ENCODE measurements at regions not wholly inside any gene's neighbourhood (a gene's known extent, or its start where the extent isn't known, plus 50 kb on each side); places are given as distances from the start of the nearest gene placed in this dataset.
"Not testable (repeated sequence)": the region's sequence is repeated elsewhere in the genome, so short reads cannot be mapped to it uniquely, and the experiment has no call there.

DNA sequence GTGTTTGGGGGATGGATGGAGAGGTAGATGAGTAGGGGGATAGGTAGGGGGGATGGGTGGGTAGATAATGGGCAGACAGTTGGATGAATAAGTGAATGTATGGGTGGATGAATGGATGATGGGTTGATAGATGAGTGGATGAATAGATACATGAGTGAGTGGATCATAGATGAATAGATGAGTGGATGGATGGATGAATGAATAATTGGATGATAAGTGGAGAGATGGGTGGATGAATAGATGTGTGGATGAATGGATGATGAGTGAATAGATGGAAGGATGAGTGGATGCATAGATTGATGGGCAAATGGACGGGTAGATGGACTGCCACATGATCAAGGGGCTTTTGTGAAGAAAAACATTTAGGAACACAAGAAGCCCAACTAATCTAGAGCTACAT lies 133.3 kb upstream of the F3 start:
- no peak for DNase-seq (ENCODE audit: low spot score)

DNA sequence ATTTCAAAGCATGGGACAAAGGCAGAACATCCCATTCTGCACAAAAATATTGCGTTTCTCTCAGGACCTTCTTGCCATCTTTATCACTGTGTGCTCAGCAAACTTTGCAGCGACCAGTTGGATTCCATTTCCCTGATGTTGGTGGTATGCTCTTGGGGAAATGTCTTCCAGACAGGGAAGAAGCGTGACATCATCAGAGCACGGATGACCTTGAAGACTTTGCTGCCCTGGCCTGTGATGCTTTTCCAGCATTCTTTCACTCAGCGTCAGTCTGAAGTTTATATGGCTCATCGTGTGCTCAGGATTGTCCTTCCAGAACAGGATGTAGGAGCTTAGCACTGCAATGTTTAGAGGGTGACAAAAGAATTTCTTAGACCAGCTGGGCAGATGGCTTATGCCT lies 131.4 kb upstream of the F3 start:
- DNase-seq (ENCODE audit: low spot score) = no peak

DNA sequence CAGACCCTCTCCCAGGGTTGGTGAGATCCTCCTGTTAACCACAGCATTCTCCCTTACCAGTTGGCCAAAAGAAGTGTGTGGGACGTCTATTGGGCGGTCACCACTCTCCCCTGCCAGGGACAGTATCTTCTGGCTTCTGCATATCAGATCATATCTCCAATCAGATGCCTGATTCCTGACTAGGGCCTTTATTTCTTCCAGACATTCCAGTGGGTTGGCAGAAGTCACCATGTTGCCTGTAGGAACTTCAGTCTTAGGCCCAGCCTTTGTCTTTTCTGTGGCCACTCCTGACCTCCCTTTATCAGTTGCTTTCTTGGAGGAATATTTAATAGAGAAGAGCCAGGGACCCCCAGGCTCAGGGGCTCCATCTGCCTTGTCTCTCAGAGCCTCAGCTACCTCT lies 130.4 kb upstream of the F3 start:
- DNase-seq (ENCODE audit: low spot score) = no peak

DNA sequence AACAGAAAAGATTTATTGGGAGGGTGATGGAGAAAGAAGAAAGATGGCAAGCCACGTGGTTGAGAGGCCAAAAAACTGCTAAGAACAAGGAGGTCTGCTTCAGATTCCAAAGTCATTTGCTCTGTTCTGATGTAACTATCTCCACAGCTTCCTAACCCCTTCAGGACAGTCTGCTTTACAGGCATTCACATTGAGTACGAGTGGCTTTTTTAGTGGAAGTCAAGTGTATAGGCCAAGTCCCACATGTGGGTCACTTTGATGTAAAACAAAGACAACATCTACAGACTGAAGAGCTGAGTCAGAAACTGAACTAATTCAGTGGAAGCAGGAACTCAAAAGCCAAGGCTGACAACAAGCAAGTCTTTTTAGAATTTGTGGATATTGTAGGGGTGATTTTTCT lies 128.7 kb upstream of the F3 start:
- no peak for DNase-seq (ENCODE audit: low spot score)

DNA sequence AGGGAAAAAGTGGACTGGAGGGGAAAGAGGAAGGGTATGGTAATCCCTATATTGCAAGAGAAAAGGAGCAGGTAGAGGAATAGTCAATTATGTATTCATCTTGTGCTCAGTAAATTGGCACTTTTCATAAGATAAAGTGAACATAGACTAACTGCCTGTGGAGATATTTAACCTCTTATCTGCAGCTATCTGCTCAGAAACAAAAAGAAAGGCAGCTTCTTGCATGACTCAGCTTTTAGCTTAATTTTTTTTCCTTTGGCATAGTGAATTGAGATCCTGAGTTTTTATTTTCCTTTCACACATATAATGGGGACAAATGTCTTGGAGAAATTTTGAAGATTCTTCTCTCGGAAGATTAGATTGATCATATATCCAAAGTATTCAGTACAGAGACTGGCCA lies 127.6 kb upstream of the F3 start:
- DNase-seq (ENCODE audit: low spot score) = no peak

DNA sequence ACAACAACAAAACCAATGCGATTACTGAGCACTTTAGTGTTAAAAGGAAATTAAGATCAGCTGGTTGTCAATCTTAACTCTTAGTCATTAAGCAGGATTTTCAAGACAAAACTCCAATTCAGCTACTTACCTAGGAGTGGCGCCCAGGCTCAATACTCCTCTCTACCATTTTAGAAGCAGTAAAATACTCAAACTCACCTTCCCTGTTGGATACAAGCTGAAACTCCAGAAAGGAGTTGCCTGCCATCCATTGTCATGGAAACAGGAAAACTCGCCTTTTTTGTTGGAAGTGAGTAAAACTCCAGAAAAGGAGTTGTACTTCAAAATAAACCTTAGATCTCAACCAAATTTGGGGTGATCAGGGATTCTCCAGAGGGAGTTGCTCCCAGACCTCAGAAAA lies 127.0 kb upstream of the F3 start:
- DNase-seq (ENCODE audit: low spot score) = no peak

DNA sequence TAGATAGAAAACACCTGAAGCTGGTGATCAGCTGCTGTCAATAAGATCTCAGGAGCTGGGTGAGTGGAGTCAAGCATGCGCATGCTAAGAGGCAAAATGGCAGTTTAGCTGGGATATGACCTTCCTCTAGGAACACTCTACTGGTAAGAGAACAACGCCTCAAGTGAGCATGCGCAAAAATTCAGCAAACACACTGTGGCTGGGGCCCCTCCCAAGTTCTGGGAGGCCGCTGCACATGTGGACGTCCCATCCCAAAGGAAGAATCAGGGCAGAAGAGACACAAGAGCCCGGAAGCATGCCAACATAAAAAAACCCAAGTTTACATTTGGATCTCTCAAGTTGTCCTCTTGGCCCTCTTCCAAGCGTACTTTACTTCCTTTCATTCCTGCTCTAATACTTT lies 126.3 kb upstream of the F3 start:
- no peak for DNase-seq (ENCODE audit: low spot score)

DNA sequence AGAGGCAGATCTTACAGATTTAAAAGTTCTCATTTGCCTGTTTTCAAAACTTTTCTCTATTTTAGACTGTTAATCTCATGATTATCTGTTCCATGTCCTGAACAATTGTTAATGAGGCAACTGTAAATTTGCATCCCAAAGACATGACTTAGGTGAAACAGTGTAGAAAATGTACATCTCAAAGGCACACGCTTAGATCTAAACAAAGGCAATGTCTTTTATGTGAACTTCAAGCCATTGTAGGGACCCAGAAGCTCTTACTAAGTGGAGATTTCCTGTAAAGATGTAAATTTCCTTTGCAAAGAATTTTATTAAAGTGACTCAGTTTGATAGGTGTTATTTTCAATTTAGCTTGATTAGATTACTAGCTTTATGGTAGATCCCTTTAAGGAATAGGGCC lies 125.2 kb upstream of the F3 start:
- DNase-seq (ENCODE audit: low spot score) = no peak

DNA sequence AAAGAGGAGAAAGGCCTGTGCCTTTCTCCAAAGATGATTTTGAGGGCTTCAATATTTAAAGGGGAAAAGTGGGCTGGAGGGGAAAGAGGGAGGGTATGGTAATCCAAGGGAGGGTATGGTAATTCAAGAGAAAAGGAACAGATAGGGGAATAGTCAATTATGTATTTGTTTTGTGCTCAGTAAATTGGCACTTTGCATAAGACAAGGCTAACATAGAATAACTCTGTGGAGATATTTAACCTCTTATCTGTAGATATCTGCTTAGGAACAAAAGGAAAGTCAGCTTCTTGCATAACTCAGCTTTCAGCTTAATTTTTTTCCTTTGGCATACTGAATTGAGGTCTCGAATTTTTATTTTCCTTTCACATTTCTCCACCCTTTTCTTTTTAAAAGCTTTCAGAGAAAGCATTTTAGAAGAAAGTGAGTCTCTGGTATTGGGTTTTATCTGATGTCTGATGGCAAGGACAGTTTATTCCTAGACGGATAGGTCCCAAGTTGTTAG lies 119.9 kb upstream of the F3 start:
- DNase-seq (ENCODE audit: low spot score) = no peak

DNA sequence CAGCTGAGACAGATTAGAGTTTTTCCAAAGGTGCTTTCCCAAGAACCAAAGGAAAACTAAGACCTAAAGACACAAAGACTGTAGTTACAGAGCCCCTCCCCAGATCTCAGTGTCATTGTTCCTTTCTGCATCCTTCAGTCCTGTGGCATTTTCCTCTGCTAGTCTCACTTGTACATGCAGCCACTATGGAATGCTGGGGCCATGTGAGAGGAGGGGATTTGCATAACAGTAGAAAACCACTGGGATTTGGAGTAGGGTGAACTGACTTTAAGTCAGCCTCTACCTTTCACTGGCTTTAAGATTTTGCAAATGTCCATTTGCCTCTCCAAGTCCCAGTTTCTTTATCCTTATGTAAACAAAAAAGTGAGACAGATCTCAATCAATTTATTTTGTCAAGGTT lies 119.4 kb upstream of the F3 start:
- DNase-seq (ENCODE audit: low spot score) = no peak

DNA sequence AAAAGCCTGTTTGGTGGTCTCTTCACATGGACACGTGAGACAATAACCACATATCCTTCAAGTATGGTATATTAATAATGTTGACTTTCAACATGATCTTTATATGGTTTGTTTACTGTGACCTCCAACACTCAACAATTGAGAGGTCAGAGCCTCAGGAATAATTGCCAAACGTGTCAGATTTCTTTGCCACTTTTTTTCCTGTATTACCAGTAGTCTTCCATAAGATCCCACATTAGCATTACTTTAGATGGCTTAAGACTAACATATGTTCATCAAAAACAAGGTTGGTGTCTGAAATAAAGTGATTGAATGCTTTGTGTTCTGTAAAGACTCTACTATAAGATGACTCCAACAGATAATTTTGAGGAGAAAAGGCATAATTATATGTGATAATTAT lies 118.7 kb upstream of the F3 start:
- DNase-seq (ENCODE audit: low spot score) = no peak

DNA sequence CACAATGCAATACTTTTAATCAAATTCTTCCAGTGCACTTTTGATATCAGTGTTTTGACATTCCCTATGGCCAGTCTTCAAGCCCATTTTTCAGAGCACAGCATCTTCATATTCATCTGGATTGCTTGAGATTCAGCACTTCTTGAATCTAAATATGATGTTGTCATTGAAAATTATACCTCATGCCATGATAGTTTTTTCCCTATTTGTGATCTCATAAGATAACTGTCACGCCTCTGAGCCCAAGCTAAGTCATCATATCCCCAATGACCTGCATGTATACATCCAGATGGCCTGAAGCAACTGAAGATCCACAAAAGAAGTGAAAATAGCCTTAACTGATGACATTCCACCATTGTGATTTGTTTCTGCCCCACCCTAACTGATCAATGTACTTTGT lies 117.6 kb upstream of the F3 start:
- not testable (repeated sequence) for DNase-seq (ENCODE audit: low spot score)

DNA sequence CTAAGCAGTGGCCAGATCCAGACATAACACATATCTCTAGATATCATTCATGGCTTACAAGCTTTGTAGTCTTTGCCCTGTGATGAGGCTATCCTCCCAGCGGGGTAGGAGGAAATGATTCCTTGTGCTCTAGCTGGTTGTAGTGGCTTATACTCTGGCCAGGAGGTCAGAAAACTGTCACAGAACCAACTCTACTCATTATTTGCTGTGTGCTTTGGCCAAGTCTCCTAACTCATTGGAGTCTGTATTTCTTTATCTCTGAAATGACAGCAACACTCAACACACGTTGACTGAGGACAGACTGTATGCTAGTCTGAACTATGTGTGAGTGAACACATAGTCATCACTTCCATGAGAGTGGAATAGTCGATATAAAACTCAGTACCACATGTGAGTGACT lies 116.7 kb upstream of the F3 start:
- DNase-seq (ENCODE audit: low spot score) = no peak

DNA sequence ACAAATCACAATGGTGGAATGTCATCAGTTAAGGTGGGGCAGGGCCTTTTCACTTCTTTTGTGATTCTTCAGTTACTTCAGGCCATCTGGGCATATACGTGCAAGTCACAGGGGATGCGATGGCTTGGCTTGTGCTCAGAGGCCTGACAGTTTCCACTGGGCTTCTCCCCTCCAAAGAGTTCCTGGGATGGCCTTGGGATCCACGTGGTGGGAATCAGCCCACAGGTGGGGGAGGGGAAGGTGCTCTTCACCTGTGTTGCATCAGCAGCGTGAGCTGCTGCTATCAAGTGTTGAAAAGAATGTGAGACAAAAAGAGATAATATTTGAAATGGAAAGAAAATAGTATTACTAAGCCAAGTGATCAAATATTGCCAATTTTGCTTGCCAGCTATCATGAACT lies 116.2 kb upstream of the F3 start:
- DNase-seq (ENCODE audit: low spot score) = not testable (repeated sequence)

DNA sequence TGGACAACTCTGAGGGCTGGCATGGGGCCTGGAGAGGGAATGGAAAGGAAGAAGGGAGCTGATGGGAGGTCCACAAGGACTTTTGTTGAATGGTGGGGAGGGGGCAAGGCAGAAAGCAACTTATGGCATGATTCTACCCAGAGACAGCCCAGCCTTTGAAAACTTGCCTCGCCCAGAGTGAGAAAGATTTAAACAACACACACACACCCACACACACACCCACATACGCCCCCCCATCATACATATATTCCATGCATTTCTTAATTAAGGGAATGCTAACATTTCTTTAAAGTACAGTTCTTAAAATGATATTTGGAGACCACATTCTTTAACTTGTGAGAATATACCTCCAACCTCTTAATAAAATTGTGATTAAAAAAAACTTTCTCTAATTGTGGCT lies 115.4 kb upstream of the F3 start:
- no peak for DNase-seq (ENCODE audit: low spot score)

DNA sequence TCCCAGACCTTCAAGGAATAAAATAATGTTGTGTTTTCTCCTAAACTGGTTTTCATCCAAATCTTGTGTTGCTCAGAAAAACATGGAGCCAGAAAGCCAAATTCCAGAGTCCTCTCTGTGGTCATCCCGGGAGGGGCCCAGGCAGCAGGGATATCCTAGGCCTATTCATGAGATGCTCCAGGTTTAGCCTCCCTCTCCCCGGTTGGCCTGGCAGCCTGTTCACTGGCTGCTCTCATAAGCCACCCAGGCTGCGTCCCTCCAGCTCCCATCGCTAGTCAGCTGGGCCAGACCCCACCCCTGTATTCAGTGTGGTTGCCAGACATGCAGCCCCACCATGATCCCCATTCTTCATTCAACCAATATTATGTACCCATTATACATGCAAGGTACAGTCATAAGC lies 113.4 kb upstream of the F3 start:
- DNase-seq (ENCODE audit: low spot score) = no peak

DNA sequence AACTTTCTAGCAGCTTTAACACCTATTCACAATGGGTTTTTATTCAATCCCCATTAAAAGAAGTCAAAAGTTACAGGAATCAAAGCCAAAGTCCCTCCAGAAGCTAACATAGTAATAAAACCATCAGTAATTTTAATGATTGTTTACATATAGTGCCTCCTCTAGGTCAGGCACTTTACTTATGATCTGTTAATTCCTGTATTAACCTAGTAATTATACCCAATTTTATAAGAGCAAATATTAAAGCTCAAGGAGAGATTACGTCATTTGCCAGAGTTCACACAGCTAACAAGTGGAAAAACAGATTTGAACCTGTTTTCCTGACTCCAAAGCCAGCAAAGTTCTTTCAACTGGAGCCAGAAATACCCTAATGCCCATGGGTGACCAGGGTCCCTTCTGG lies 112.9 kb upstream of the F3 start:
- DNase-seq (ENCODE audit: low spot score) = no peak

DNA sequence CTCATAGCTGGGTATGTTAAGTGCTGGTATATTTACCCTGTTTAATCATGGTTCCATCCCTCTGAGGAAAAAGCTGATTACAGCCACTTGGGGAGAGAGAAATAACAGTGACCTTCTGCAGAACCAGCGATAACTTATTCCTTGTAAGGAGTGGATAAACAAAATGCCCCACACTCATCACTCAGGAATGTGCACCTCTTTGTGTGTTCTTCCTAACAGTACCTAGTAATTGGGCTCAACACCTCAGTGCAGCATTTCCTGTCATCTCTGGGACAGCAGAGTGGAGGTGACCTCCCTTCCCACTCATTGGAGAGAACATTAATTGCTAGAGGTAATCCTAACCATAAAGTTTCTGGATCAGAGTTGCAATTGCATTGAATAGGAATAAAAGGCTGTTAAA lies 112.5 kb upstream of the F3 start:
- DNase-seq (ENCODE audit: low spot score) = no peak

DNA sequence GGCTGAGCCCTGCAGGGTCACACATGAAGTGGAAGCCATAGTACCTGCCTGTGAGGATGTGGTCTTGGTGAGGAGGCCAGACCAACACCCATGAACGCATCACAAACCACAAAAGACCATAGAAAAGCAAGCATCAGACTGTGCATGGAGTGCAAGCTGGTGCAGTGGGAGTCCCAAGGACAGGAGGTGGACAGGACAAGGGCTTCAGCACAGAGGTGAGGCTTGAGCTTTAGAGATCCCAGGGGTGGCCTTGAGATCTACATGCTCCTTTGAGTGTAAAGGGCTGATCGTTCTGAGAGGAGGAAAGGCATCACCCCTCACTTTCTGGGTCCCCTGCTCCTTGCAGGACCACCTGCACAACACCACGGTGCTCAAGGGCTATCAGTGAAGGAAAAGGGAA lies 111.9 kb upstream of the F3 start:
- DNase-seq (ENCODE audit: low spot score) = no peak

DNA sequence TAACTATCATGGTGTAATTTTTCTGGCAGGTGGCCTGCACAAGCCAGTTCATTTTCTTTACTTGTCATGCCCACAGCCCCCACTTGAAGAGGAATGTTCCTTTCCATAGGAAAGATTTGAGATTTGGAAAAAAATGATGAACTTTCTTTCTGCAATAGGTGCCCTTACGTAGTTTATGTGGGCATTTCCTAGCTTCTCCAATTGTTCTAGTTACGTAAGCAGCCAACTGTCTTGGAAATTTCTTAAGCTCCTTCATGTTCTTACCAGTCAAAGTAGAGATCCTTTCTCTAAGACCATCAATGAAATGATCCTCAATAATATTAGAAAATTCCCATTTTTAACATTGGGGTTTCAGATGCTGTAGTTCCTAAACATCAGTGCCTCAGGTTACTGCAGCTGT lies 109.5 kb upstream of the F3 start:
- no peak for DNase-seq (ENCODE audit: low spot score)

DNA sequence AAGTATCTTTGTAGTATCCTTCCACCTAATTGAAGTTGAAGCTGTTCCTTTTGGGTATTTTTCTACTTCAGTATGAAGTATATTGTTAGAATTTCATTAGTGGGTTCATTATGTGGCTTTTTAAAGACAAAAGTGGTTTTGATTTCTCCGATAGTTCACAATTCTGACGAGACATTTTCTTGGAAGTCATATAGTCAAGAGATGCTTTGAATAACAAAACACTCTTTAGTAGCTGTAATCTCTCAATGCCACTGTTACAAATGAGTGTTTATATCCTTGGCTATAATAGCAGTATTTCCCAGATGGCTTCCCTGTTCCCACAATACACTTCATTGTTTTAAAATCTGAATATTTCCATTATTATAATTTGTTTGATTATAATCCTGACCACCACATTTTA lies 108.7 kb upstream of the F3 start:
- DNase-seq (ENCODE audit: low spot score) = no peak

DNA sequence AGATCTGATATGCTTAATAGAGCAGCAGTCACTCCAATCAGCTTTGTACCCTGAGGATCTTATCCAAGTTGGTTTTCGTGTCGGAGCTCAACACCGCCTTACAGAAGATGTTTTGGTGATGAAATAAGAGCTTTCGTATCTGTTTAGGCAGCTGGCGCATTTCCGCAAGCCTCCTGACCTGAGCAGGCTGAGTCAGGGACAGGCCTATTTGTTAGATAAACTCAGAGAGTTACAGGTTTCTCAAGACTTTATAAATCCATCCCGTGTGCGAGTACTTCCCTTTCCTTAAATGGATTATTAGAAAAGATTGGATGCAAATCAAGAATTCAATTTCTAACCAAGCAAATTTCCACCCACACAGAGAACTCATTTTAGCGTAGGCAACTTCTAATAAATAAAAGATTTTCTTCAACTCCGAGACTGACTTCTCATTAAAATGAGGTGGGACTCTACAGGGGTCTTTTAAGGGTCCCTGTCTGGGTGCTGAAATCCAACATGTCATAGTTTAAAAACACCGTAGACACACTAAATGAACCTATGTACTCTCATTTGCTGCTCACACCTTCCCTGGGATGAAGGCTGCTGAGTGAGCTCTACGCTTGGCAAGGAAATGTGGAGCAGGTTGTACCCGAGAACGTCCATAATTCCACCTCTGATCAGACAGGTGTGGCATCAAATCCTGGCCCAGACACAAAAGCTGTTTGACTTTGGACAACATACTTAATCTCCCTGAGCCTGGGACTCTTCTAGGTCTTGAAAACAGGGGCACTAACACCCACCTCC lies 106.9 kb upstream of the F3 start:
- no peak for DNase-seq (ENCODE audit: low spot score)

DNA sequence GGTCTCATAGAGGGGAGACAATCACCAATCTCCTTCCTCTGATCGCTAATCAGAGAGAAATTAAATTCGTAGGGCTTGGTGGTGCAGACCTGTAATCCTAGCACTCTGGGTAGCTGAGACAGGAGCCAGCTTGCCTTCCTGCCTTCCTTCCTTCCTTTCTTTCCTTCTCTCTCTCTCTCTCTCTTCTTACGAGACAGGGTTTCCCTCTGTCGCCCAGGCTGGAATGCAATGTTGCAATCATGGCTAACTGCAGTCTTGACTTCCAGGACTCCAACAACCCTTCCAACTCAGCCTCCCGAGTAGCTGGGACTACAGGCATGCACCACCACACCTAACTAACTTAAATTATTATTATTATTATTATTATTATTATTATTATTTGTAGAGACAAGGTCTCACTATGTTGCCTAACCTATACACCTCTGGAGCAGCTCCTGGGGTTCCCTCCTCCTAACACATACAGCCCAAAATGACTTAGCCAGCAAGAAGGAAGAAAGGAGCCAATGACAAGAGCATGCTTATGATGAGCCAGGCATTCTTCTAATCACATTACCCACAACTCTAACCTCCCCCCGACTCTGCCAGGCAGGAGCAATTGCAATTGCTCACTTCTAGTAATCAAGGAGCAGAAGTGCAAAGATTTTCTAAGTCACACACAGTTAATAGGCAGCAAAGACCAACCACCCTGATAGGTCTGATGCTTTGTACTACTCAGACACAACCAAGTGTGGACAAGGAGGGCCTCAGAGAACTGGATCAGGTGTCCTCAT lies 105.4 kb upstream of the F3 start:
- no peak for DNase-seq (ENCODE audit: low spot score)
